ENCODE measurements at regions not wholly inside any gene's neighbourhood (a gene's known extent, or its start where the extent isn't known, plus 50 kb on each side); places are given as distances from the start of the nearest gene placed in this dataset.

DNA sequence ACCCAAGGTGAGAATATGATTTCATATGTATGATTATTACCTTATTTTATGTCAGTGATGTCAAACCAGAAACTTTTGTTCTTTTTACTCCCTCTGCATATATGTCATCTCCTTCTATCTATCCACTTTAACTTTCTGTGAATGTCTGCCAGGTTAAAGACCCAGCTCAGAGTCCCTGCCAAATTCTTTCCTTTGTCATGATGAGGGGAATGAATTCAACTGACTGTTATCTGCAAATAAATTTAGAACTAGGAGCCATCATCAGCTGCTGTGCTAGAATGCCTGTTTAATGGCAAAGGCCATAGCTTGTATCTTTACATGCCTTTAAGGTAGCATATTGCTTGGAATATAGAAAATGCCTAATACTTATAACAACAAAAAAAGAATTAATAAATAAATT lies 815.6 kb upstream of the NEGR1 start:
- TF ChIP-seq, protein P1, sequence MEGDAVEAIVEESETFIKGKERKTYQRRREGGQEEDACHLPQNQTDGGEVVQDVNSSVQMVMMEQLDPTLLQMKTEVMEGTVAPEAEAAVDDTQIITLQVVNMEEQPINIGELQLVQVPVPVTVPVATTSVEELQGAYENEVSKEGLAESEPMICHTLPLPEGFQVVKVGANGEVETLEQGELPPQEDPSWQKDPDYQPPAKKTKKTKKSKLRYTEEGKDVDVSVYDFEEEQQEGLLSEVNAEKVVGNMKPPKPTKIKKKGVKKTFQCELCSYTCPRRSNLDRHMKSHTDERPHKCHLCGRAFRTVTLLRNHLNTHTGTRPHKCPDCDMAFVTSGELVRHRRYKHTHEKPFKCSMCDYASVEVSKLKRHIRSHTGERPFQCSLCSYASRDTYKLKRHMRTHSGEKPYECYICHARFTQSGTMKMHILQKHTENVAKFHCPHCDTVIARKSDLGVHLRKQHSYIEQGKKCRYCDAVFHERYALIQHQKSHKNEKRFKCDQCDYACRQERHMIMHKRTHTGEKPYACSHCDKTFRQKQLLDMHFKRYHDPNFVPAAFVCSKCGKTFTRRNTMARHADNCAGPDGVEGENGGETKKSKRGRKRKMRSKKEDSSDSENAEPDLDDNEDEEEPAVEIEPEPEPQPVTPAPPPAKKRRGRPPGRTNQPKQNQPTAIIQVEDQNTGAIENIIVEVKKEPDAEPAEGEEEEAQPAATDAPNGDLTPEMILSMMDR (IDR thresholded peaks at IDR 0.05; ENCODE audit: insufficient read depth, low read depth, low read length, missing control alignments) = no peak
- no peak for DNase-seq (ENCODE audit: low read depth)

DNA sequence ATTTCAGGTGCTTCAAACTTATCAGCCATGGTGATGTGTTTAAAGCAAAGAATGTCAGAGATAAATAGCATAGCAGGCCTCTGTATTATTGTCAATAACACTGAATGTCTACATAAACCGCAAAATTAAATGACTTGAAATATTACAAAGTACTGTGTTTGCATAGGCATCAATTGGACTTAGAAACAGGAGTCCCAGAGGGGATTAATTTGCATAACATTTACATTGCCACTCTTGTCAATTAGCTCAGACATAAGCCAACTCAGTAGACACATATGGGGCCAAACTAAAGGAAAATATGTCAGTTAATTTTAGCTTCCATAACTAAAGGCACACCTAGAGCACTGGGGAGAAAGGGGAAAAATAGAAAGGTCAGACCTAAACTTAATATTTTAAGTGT lies 814.5 kb upstream of the NEGR1 start:
- TF ChIP-seq, protein P1 (IDR thresholded peaks at IDR 0.05; ENCODE audit: insufficient read depth, low read depth, low read length, missing control alignments) = no peak

More for the DNA sequence above, 815.6 kb upstream of the NEGR1 start:
- no peak overlapping the region for H3K4me3 ChIP-seq (ENCODE audit: low read depth, low read length)

DNA sequence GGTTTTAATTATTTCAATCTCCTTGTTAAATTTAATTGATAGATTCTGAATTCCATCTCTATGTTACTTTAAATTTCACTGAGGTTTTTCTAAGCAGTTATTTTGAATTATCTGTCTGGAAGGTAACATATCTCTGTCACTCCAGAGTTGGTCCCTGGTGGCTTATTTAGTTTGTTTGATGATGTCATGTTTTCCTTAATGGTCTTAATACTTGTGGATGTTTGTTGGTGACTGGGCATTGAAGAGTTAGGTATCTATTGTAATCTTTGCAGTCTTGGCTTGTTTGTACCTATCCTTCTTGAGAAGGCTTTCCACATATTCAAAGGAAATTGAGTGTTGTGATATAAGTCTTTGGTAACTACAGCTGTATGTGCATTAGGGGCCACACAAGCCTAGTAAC lies 810.0 kb upstream of the NEGR1 start:
- no peak for DNase-seq (ENCODE audit: low read depth)
- TF ChIP-seq, protein P1 (IDR thresholded peaks at IDR 0.05; ENCODE audit: insufficient read depth, low read depth, low read length, missing control alignments) = no peak
- no peak overlapping the region for H3K4me3 ChIP-seq (ENCODE audit: low read depth, low read length)

More for the DNA sequence above, 814.5 kb upstream of the NEGR1 start:
- H3K4me3 ChIP-seq (ENCODE audit: low read depth, low read length) = no peak overlapping the region
- DNase-seq (ENCODE audit: low read depth) = no peak

DNA sequence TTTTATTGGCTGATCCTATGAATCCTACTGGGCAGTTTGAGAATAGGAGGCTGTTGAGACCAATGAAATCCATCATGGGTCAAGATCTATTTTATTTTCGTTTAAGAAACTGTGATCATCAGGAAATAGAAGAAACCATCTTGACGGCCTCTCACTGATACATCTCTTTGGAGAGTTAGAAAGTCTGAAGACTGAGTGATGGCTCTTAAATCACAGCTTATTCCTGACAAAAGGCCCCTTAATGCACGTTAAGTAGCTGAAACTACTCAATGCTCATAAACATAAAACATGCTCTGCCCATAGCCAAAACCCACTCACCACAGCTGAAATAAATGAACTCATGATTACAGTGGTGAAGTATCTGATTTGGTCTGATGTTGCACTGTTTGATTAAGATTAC lies 784.5 kb upstream of the NEGR1 start:
- TF ChIP-seq, protein P1 (IDR thresholded peaks at IDR 0.05; ENCODE audit: insufficient read depth, low read depth, low read length, missing control alignments) = no peak
- no peak overlapping the region for H3K4me3 ChIP-seq (ENCODE audit: low read depth, low read length)
- no peak for DNase-seq (ENCODE audit: low read depth)

DNA sequence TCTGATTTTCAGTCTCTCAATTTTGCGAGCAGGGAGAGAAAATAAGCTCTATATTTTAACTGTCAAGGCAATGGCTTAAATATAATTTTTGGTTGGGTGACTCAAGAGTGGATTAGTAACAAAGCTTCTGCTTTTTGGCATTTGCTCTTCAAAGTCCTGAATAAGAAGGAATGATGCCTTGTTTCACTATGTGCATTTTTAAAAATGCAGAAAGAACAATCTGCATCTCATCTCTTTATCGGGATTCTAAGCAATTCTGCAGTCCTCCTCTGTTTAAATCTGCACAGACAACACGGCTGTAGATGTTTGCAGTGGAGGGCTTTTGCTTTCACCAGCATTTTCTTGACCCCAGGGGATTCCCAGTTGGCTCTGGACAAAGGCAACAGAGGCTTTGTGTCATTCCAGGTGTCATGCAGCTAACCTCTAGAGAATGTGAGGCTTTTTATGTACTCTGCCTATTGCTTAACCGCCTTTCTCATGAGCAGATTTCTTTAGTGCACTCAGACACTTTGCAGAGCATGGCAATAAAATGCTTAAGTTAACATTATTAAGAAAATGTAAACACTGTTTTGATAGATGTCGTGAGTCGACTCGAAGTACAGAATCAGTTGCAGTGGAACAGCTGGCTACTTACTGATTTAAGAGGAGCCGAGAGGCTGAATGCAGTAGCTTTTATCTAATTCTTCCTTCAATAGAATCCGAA lies 783.2 kb upstream of the NEGR1 start:
- DNase-seq (ENCODE audit: low read depth) = no peak
- H3K4me3 ChIP-seq (ENCODE audit: low read depth, low read length) = no peak overlapping the region
- TF ChIP-seq, protein P1 (IDR thresholded peaks at IDR 0.05; ENCODE audit: insufficient read depth, low read depth, low read length, missing control alignments) = no peak

DNA sequence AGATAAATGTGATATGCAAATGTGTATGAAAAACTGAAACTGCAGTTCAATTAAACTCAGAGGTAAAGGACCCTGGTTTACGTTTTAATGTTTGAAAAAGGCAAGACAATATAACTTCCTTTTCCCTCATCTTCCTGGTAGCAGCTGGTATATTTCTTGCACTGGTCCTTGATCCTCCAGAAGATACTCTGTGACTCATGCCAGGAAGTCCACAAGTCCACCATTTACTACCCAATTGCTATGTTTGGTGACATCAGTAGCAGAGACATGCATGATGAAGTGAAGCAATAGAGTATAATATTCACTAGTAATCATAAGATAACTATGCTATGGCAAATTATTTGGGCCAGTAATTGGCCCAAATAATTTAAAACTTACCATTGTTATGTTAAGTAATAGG lies 774.5 kb upstream of the NEGR1 start:
- TF ChIP-seq, protein P1 (IDR thresholded peaks at IDR 0.05; ENCODE audit: insufficient read depth, low read depth, low read length, missing control alignments) = no peak
- DNase-seq (ENCODE audit: low read depth) = no peak
- no peak overlapping the region for H3K4me3 ChIP-seq (ENCODE audit: low read depth, low read length)
